ENCODE measurements at regions not wholly inside any gene's neighbourhood (a gene's known extent, or its start where the extent isn't known, plus 50 kb on each side); places are given as distances from the start of the nearest gene placed in this dataset.

GRCh38 chr6:14573267-14573666, 455.7 kb downstream of the CD83 start:
- TF ChIP-seq POLR2A (IDR thresholded peaks at IDR 0.05) (no peak), CTCF (IDR thresholded peaks at IDR 0.05) (no peak)
